ELF-1 (cell line): ENCODE measurements at regions not wholly inside any gene's neighbourhood (a gene's known extent, or its start where the extent isn't known, plus 50 kb on each side); places are given as distances from the start of the nearest gene placed in this dataset.
A peak's percentile ranks its signal among the peaks of the same experiment; 100 is the strongest.

ENCODE experiments used
- DNase-seq: peaks from one replicate; pipeline ENCODE4 v3.0.0-alpha.2; 2016; ENCODE audit warnings: low read depth, low spot score

- no peak for DNase-seq
Measured at GRCh38 chr1:34655206-34655874, 99.5 kb upstream of the GJB5 start.

- no peak for DNase-seq
Measured at GRCh38 chr1:34655875-34656240, 99.0 kb upstream of the GJB5 start.

- DNase-seq, result no peak
Measured at GRCh38 chr1:34656299-34656698, 98.5 kb upstream of the GJB5 start.

GRCh38 chr1:34656731-34657130 is 98.1 kb upstream of the GJB5 start:
- DNase-seq, result peak; percentile 80

GRCh38 chr1:34657266-34657665 is 97.6 kb upstream of the GJB5 start:
- no peak for DNase-seq

- no peak for DNase-seq
Measured at GRCh38 chr1:34657849-34658248, 97.0 kb upstream of the GJB5 start.

- no peak for DNase-seq
Measured at GRCh38 chr1:34663031-34663430, 91.8 kb upstream of the GJB5 start.

- no peak for DNase-seq
Measured at GRCh38 chr1:34668063-34668462, 86.8 kb upstream of the GJB5 start.

- DNase-seq, result no peak
Measured at GRCh38 chr1:34670982-34671381, 83.9 kb upstream of the GJB5 start.

GRCh38 chr1:34671887-34672286 is 83.0 kb upstream of the GJB5 start:
- no peak for DNase-seq

- peak; percentile 79 for DNase-seq
Measured at GRCh38 chr1:34681480-34682451, 73.1 kb upstream of the GJB5 start.

GRCh38 chr1:34682452-34683223 is 72.2 kb upstream of the GJB5 start:
- DNase-seq, result no peak

GRCh38 chr1:34683616-34684015 is 71.2 kb upstream of the GJB5 start:
- no peak for DNase-seq

- peak; percentile 20 for DNase-seq
Measured at GRCh38 chr1:34684266-34684665, 70.6 kb upstream of the GJB5 start.

GRCh38 chr1:34685225-34685624 is 69.6 kb upstream of the GJB5 start:
- DNase-seq, result peak; percentile 14

- DNase-seq, result no peak
Measured at GRCh38 chr1:34686531-34686930, 68.3 kb upstream of the GJB5 start.

GRCh38 chr1:34688006-34688741 is 66.7 kb upstream of the GJB5 start:
- no peak for DNase-seq

GRCh38 chr1:34690269-34690668 is 64.6 kb upstream of the GJB5 start:
- no peak for DNase-seq

- no peak for DNase-seq
Measured at GRCh38 chr1:34693081-34693480, 61.8 kb upstream of the GJB5 start.

- no peak for DNase-seq
Measured at GRCh38 chr1:34694383-34694782, 60.5 kb upstream of the GJB5 start.

- DNase-seq, result no peak
Measured at GRCh38 chr1:34695580-34695979, 59.3 kb upstream of the GJB5 start.

GRCh38 chr1:34696230-34696629 is 58.6 kb upstream of the GJB5 start:
- DNase-seq, result peak; percentile 22
